CD14-positive monocyte (primary cell): ENCODE measurements at regions not wholly inside any gene's neighbourhood (a gene's known extent, or its start where the extent isn't known, plus 50 kb on each side); places are given as distances from the start of the nearest gene placed in this dataset.

Source experiments
- DNase-seq, 3 donors: peaks; one replicate each; pipeline ENCODE4 v3.0.0-alpha.2; 2011 to 2022
- H2AFZ ChIP-seq: 2 replicates; pipeline ENCODE4 v1.6.0; 2012; ENCODE audit warnings: mild to moderate bottlenecking, low read depth, low read length, inconsistent platforms; ENCODE audit not compliant: insufficient read depth, poor library complexity, severe bottlenecking
- H3K27ac ChIP-seq, 2 donors: 1 replicate in 1 of 2; 2 replicates in 1 of 2; pipeline ENCODE4 v1.5.1; 2012 to 2013; ENCODE audit warnings: low read length in 2 of 2, control low read depth in 1 of 2, inconsistent platforms in 1 of 2, low read depth in 1 of 2, mild to moderate bottlenecking in 1 of 2
- H3K27me3 ChIP-seq, 2 donors: one replicate each; pipeline versions ENCODE4 v1.6.0 to v1.6.1; 2011 to 2013; ENCODE audit warnings: low read length in 2 of 2; ENCODE audit not compliant: control insufficient read depth in 2 of 2, insufficient read depth in 2 of 2
- H3K36me3 ChIP-seq, 2 donors: replicated peaks in 1 of 2; 1 replicate in 1 of 2; 2 replicates in 1 of 2; pipeline versions ENCODE4 v1.5.1 to v1.6.1; 2012 to 2013; ENCODE audit warnings: low read length in 2 of 2, control low read depth in 1 of 2, inconsistent platforms in 1 of 2, mild to moderate bottlenecking in 1 of 2; ENCODE audit not compliant: insufficient read depth in 2 of 2, control insufficient read depth in 1 of 2
- H3K4me1 ChIP-seq, 2 donors: 1 replicate in 1 of 2; 2 replicates in 1 of 2; pipeline versions ENCODE4 v1.5.1 to v1.6.1; 2012 to 2013; ENCODE audit warnings: low read length in 2 of 2, control low read depth in 1 of 2, inconsistent platforms in 1 of 2, mild to moderate bottlenecking in 1 of 2, moderate library complexity in 1 of 2; ENCODE audit not compliant: insufficient read depth in 2 of 2, control insufficient read depth in 1 of 2
- H3K4me2 ChIP-seq: replicated peaks from 2 replicates; pipeline ENCODE3; 2012; ENCODE audit warnings: low read length, moderate library complexity, mild to moderate bottlenecking; ENCODE audit not compliant: poor library complexity, severe bottlenecking; ENCODE audit errors: extremely low read depth
- H3K4me3 ChIP-seq, 3 experiments: fragments of 200-600 bp in 1 of 3; sonication (generic) in 1 of 3; replicated peaks in 1 of 3; 1 replicate in 2 of 3; 2 replicates in 1 of 3; pipeline ENCODE4 v1.5.1; 2011 to 2013; ENCODE audit warnings: low read length in 3 of 3, mild to moderate bottlenecking in 3 of 3, control low read depth in 2 of 3, low read depth in 2 of 3, inconsistent platforms in 1 of 3, moderate library complexity in 1 of 3
- H3K79me2 ChIP-seq: 2 replicates; pipeline ENCODE4 v1.6.0; 2012; ENCODE audit warnings: mild to moderate bottlenecking, control low read depth, inconsistent platforms, low read length, moderate library complexity; ENCODE audit not compliant: insufficient read depth
- H3K9ac ChIP-seq: 2 replicates; pipeline ENCODE4 v1.6.0; 2017; ENCODE audit warnings: low read length, mild to moderate bottlenecking; ENCODE audit not compliant: insufficient read depth, poor library complexity, severe bottlenecking
- H3K9me3 ChIP-seq, 2 donors: replicated peaks in 1 of 2; 1 replicate in 1 of 2; 2 replicates in 1 of 2; pipeline versions ENCODE4 v1.5.1 to v1.6.1; 2012 to 2013; ENCODE audit warnings: low read length in 2 of 2, control low read depth in 1 of 2; ENCODE audit not compliant: control insufficient read depth in 1 of 2, insufficient read depth in 1 of 2
- H4K20me1 ChIP-seq: 2 replicates; pipeline ENCODE4 v1.6.0; 2012; ENCODE audit warnings: mild to moderate bottlenecking, low read length, control low read depth, moderate library complexity; ENCODE audit not compliant: insufficient read depth
- H3K27ac Mint-ChIP-seq, 7 donors: one replicate each; pipeline ENCODE4 v1.8.0; 2020; ENCODE audit warnings: mild to moderate bottlenecking in 7 of 7, mixed read lengths in 7 of 7, moderate library complexity in 6 of 7, inconsistent platforms in 2 of 7
- H3K27me3 Mint-ChIP-seq, 3 donors: one replicate each; pipeline ENCODE4 v1.8.0; 2021 to 2022; ENCODE audit warnings: low read depth in 3 of 3, mild to moderate bottlenecking in 3 of 3, mixed read lengths in 3 of 3, moderate library complexity in 3 of 3, inconsistent platforms in 1 of 3
- H3K36me3 Mint-ChIP-seq, 2 donors: one replicate each; pipeline ENCODE4 v1.8.0; 2020; ENCODE audit warnings: mixed read lengths in 2 of 2, inconsistent platforms in 1 of 2, mild to moderate bottlenecking in 1 of 2
- H3K4me1 Mint-ChIP-seq: one replicate; pipeline ENCODE4 v1.8.0; 2020; ENCODE audit warnings: mild to moderate bottlenecking, mixed read lengths
- H3K4me3 Mint-ChIP-seq, 2 donors: one replicate each; pipeline ENCODE4 v1.8.0; 2020; ENCODE audit warnings: mild to moderate bottlenecking in 2 of 2, mixed read lengths in 2 of 2, moderate library complexity in 1 of 2
- H3K9me3 Mint-ChIP-seq, 7 donors: one replicate each; pipeline ENCODE4 v1.8.0; 2020 to 2022; ENCODE audit warnings: mixed read lengths in 7 of 7, mild to moderate bottlenecking in 6 of 7, moderate library complexity in 6 of 7, inconsistent platforms in 2 of 7
- WGBS: methylation state at CpG from one replicate; pipeline ENCODE4 v1.1.5; 2013; ENCODE audit warnings: missing lambda C conversion rate; ENCODE audit not compliant: insufficient coverage; 5-methylcytosine and 5-hydroxymethylcytosine counted together
- intact Hi-C, 2 donors: fragments of 100-400 bp; cut with micrococcal nuclease; formaldehyde crosslinking; loops; one replicate each; pipeline versions ENCODE4 v1.15.0 to v1.15.1; 2023
- TF ChIP-seq, protein P1 (sequence below): fragments of 200-600 bp; IDR thresholded peaks from one replicate; pipeline ENCODE4 v1.8.0; 2022; ENCODE audit warnings: antibody characterized with exemption, mild to moderate bottlenecking

DNA sequence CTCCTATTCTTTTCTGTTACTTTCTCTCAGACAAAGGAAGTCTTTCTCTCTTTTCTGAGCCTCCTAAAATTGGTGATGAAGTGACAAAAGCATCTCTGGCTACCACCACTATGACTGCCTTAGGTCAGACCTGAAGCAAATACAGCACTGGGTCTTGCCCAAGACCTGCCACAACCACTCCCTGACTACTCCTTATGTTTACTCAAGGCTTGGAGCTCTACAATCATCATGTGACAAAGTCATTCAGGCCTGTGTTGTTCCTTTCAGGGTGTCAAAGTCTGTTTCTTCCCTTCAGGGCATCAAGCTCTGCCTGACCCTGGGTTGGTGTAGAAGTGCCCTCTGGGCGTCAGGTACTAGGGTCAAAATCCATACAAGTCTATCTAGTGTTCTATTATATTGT is 419.2 kb upstream of the CT83 start:
- H3K79me2 ChIP-seq, result no peaks in the 10 kb centered on the region
- no peaks in the 10 kb centered on the region for H3K4me1 Mint-ChIP-seq
- no peak overlapping the region for H3K4me3 ChIP-seq
- H3K27ac Mint-ChIP-seq, result no peak overlapping the region
- H3K4me2 ChIP-seq, result no peak overlapping the region
- intact Hi-C loops, result no loop called here
- H3K4me1 ChIP-seq, result no peaks in the 10 kb centered on the region
- H3K9ac ChIP-seq, result no peak overlapping the region
- no peaks in the 10 kb centered on the region for H3K27me3 Mint-ChIP-seq
- WGBS, result no CpG with 5 or more reads among the region's 1 CpG
- H2AFZ ChIP-seq, result no peak overlapping the region
- no peak for DNase-seq
- TF ChIP-seq, protein P1, sequence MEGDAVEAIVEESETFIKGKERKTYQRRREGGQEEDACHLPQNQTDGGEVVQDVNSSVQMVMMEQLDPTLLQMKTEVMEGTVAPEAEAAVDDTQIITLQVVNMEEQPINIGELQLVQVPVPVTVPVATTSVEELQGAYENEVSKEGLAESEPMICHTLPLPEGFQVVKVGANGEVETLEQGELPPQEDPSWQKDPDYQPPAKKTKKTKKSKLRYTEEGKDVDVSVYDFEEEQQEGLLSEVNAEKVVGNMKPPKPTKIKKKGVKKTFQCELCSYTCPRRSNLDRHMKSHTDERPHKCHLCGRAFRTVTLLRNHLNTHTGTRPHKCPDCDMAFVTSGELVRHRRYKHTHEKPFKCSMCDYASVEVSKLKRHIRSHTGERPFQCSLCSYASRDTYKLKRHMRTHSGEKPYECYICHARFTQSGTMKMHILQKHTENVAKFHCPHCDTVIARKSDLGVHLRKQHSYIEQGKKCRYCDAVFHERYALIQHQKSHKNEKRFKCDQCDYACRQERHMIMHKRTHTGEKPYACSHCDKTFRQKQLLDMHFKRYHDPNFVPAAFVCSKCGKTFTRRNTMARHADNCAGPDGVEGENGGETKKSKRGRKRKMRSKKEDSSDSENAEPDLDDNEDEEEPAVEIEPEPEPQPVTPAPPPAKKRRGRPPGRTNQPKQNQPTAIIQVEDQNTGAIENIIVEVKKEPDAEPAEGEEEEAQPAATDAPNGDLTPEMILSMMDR, result no peak
- no peak overlapping the region for H3K27ac ChIP-seq
- no peaks in the 10 kb centered on the region for H3K36me3 ChIP-seq
- no peak overlapping the region for H3K4me3 Mint-ChIP-seq
- H3K9me3 ChIP-seq, result peaks cover 4 to 5% of the 10 kb centered on the region in 2 donors
- H4K20me1 ChIP-seq, result no peaks in the 10 kb centered on the region
- peaks cover 0 to 10% (median 0%) of the 10 kb centered on the region in 7 donors for H3K9me3 Mint-ChIP-seq
- H3K27me3 ChIP-seq, result no peaks in the 10 kb centered on the region
- no peaks in the 10 kb centered on the region for H3K36me3 Mint-ChIP-seq

- H2AFZ ChIP-seq, result no peak overlapping the region
- H3K27me3 ChIP-seq, result no peaks in the 10 kb centered on the region
- H3K9ac ChIP-seq, result no peak overlapping the region
- no peak overlapping the region for H3K4me2 ChIP-seq
- TF ChIP-seq, protein P1, result no peak
- no peaks in the 10 kb centered on the region for H3K27me3 Mint-ChIP-seq
- no peaks in the 10 kb centered on the region for H3K9me3 ChIP-seq
- no peaks in the 10 kb centered on the region for H3K4me1 ChIP-seq
- H3K27ac ChIP-seq, result no peak overlapping the region
- no peaks in the 10 kb centered on the region for H3K4me1 Mint-ChIP-seq
- intact Hi-C loops, result no loop called here
- no peak overlapping the region for H3K4me3 Mint-ChIP-seq
- no peaks in the 10 kb centered on the region for H3K79me2 ChIP-seq
- H4K20me1 ChIP-seq, result no peaks in the 10 kb centered on the region
- no peak for DNase-seq
- no peak overlapping the region for H3K4me3 ChIP-seq
- no peak overlapping the region for H3K27ac Mint-ChIP-seq
- peaks cover 0 to 3% (median 0%) of the 10 kb centered on the region in 7 donors for H3K9me3 Mint-ChIP-seq
- H3K36me3 ChIP-seq, result no peaks in the 10 kb centered on the region
- H3K36me3 Mint-ChIP-seq, result no peaks in the 10 kb centered on the region
- WGBS, result no CpG with 5 or more reads among the region's 3 CpGs
Observed at GRCh38 chrX:116873671-116874070, 410.9 kb upstream of the CT83 start.
